HCT116 (cell line): ENCODE measurements at regions not wholly inside any gene's neighbourhood (a gene's known extent, or its start where the extent isn't known, plus 50 kb on each side); places are given as distances from the start of the nearest gene placed in this dataset.

ENCODE experiments used
- ATAC-seq: fragments of 200-7000 bp; cut with Tn5 transposase; 2 replicates; pipeline ENCODE4 v1.9.1; 2020; ENCODE audit warnings: mild to moderate bottlenecking, moderate library complexity
- BruUV-seq: library from RNA; stranded (reverse); fragments of 400-500 nt; replicated peaks from 2 replicates; lab custom pipeline; 2021; lab: Mats Ljungman, UMichigan
- CTCF ChIA-PET: fragments of 300-600 bp; sonication (Branson Sonifier 250); formaldehyde crosslinking; loops from one replicate; lab custom pipeline; 2021; ENCODE audit warnings: antibody characterized with exemption; lab: Charles Lee
- POLR2A ChIA-PET: fragments of 300-600, 350-600 bp; sonication (Branson Sonifier 250); formaldehyde crosslinking; loops from one replicate; lab custom pipeline; 2021; ENCODE audit warnings: antibody characterized with exemption; lab: Charles Lee
- RAD21 ChIA-PET, 2 experiments: fragments of 300-600 bp; sonication (Branson Sonifier 250); formaldehyde crosslinking; loops; one replicate each; lab custom pipeline; 2023; ENCODE audit warnings: low total read pairs in 2 of 2; ENCODE audit not compliant: uncharacterized antibody in 2 of 2, unreplicated experiment in 2 of 2, low non-redundant PET in 1 of 2; lab: Charles Lee
- DNase-seq: peaks from one replicate; pipeline ENCODE4 v3.0.0-alpha.2; 2010; ENCODE audit warnings: low read depth, low spot score
- H2AFZ ChIP-seq: fragments of 200-600 bp; shearing (Covaris generic), sonication (generic); 2 replicates; pipeline ENCODE4 v1.6.1; 2017; ENCODE audit warnings: low read depth, mixed run types, mixed read lengths, antibody characterized with exemption, low read length; ENCODE audit not compliant: poor library complexity, severe bottlenecking
- H3K27ac ChIP-seq: 2 replicates; pipeline ENCODE4 v1.5.1; 2012; ENCODE audit warnings: low read depth, low read length
- H3K27me3 ChIP-seq: fragments of 200-600 bp; sonication (generic); 2 replicates; pipeline ENCODE4 v1.6.1; 2016; ENCODE audit warnings: mixed run types, low read length, mixed read lengths; ENCODE audit not compliant: insufficient read depth
- H3K36me3 ChIP-seq, 2 experiments: fragments of 200-500 bp in 1 of 2; fragments of 200-600 bp in 1 of 2; sonication (Bioruptor generic) in 1 of 2; sonication (generic) in 1 of 2; 2 replicates each; pipeline versions ENCODE4 v1.5.1 to v1.6.1; 2014 to 2016; ENCODE audit warnings: low read length in 2 of 2, inconsistent platforms in 1 of 2, mixed read lengths in 1 of 2, mixed run types in 1 of 2; ENCODE audit not compliant: insufficient read depth in 2 of 2, control insufficient read depth in 1 of 2
- H3K4me1 ChIP-seq, 2 experiments: fragments of 200-600 bp in 1 of 2; sonication (generic) in 1 of 2; 2 replicates each; pipeline versions ENCODE4 v1.5.1 to v1.6.1; 2012 to 2017; ENCODE audit warnings: low read length in 2 of 2, inconsistent platforms in 1 of 2, mild to moderate bottlenecking in 1 of 2, mixed read lengths in 1 of 2, mixed run types in 1 of 2, moderate library complexity in 1 of 2; ENCODE audit not compliant: insufficient read depth in 2 of 2, control insufficient read depth in 1 of 2
- H3K4me2 ChIP-seq: fragments of 200-600 bp; sonication (generic); 2 replicates; pipeline ENCODE4 v1.6.1; 2017; ENCODE audit warnings: mixed run types, low read length, mixed read lengths
- H3K4me3 ChIP-seq, 2 experiments: fragments of 200-600 bp in 1 of 2; sonication (generic) in 1 of 2; replicated peaks in 1 of 2; 2 replicates each; pipeline ENCODE4 v1.5.1; 2011 to 2016; ENCODE audit warnings: low read length in 2 of 2, control low read depth in 1 of 2, low read depth in 1 of 2, mild to moderate bottlenecking in 1 of 2, mixed read lengths in 1 of 2, mixed run types in 1 of 2
- H3K79me2 ChIP-seq: fragments of 200-600 bp; sonication (generic); 2 replicates; pipeline ENCODE4 v1.6.1; 2017; ENCODE audit warnings: mild to moderate bottlenecking, mixed run types, low read length, moderate library complexity, mixed read lengths; ENCODE audit not compliant: insufficient read depth
- H3K9ac ChIP-seq: fragments of 200-600 bp; sonication (generic); 2 replicates; pipeline ENCODE4 v1.6.1; 2016; ENCODE audit warnings: low read length, mixed read lengths
- H3K9me2 ChIP-seq: fragments of 200-600 bp; sonication (generic), shearing (Covaris generic); 2 replicates; pipeline ENCODE4 v1.6.1; 2017; ENCODE audit warnings: mixed run types, mild to moderate bottlenecking, moderate library complexity; ENCODE audit not compliant: insufficient read depth
- H3K9me3 ChIP-seq, 2 experiments: fragments of 200-500 bp in 1 of 2; fragments of 200-600 bp in 1 of 2; sonication (Bioruptor generic) in 1 of 2; sonication (generic) in 1 of 2; 2 replicates each; pipeline ENCODE4 v1.6.1; 2014 to 2017; ENCODE audit warnings: low read length in 2 of 2, mixed read lengths in 2 of 2, inconsistent platforms in 1 of 2, low read depth in 1 of 2, mild to moderate bottlenecking in 1 of 2, mixed run types in 1 of 2, moderate library complexity in 1 of 2; ENCODE audit not compliant: control insufficient read depth in 1 of 2, insufficient read depth in 1 of 2
- H4K20me1 ChIP-seq: fragments of 200-600 bp; sonication (generic), shearing (Covaris generic); 2 replicates; pipeline ENCODE4 v1.6.1; 2017; ENCODE audit warnings: mixed run types, mild to moderate bottlenecking, moderate library complexity; ENCODE audit not compliant: insufficient read depth
- CBX3 ChIP-seq: IDR thresholded peaks from 2 replicates; pipeline ENCODE4 v1.6.1; 2012; ENCODE audit warnings: low read depth
- CEBPB ChIP-seq: IDR thresholded peaks from 2 replicates; pipeline ENCODE4 v1.6.1; 2012; ENCODE audit warnings: low read depth
- EGR1 ChIP-seq: IDR thresholded peaks from 2 replicates; pipeline ENCODE4 v1.6.1; 2012; ENCODE audit warnings: low read depth
- ELF1 ChIP-seq: IDR thresholded peaks from 2 replicates; pipeline ENCODE4 v1.6.1; 2012; ENCODE audit warnings: low read depth, borderline replicate concordance
- EZH2 ChIP-seq: fragments of 200-600 bp; sonication (generic); IDR thresholded peaks from 2 replicates; pipeline ENCODE4 v1.6.1; 2017; ENCODE audit warnings: antibody characterized with exemption, mixed run types
- FOSL1 ChIP-seq: IDR thresholded peaks from 2 replicates; pipeline ENCODE4 v1.6.1; 2012; ENCODE audit warnings: low read depth
- JUND ChIP-seq: IDR thresholded peaks from 2 replicates; pipeline ENCODE4 v1.6.1; 2012
- MAX ChIP-seq: IDR thresholded peaks from 2 replicates; pipeline ENCODE4 v1.6.1; 2012
- POLR2A ChIP-seq: IDR thresholded peaks from 2 replicates; pipeline ENCODE4 v1.7.0; 2011; ENCODE audit warnings: borderline replicate concordance; ENCODE audit not compliant: insufficient read depth, insufficient read length; ENCODE audit errors: extremely low read depth
- POLR2AphosphoS5 ChIP-seq: IDR thresholded peaks from 2 replicates; pipeline ENCODE4 v1.6.1; 2011; ENCODE audit warnings: mild to moderate bottlenecking, low read depth, low read length, moderate library complexity
- RAD21 ChIP-seq: IDR thresholded peaks from 2 replicates; pipeline ENCODE4 v1.6.1; 2012; ENCODE audit warnings: low read depth, mild to moderate bottlenecking
- REST ChIP-seq: IDR thresholded peaks from 2 replicates; pipeline ENCODE4 v1.6.1; 2012; ENCODE audit warnings: low read depth
- SIN3A ChIP-seq: IDR thresholded peaks from 2 replicates; pipeline ENCODE4 v1.6.1; 2012; ENCODE audit warnings: low read depth
- SRF ChIP-seq: IDR thresholded peaks from 2 replicates; pipeline ENCODE4 v1.6.1; 2012; ENCODE audit warnings: low read depth
- YY1 ChIP-seq: IDR thresholded peaks from 2 replicates; pipeline ENCODE4 v1.6.1; 2011; ENCODE audit warnings: low read length, low read depth, moderate library complexity, mild to moderate bottlenecking; ENCODE audit not compliant: insufficient replicate concordance; ENCODE audit errors: extremely low read depth
- ZBTB33 ChIP-seq: IDR thresholded peaks from 2 replicates; pipeline ENCODE4 v1.6.1; 2011; ENCODE audit warnings: mild to moderate bottlenecking, low read length, moderate library complexity; ENCODE audit not compliant: insufficient replicate concordance; ENCODE audit errors: extremely low read depth
- ZFX ChIP-seq: fragments of 450-650 bp; IDR thresholded peaks from 2 replicates; pipeline ENCODE4 v1.6.1; 2017
- ZNF274 ChIP-seq: fragments of 200-500 bp; sonication (Bioruptor generic); IDR thresholded peaks from 2 replicates; pipeline ENCODE4 v1.6.1; 2014; ENCODE audit warnings: mild to moderate bottlenecking, low read depth, low read length, inconsistent platforms
- intact Hi-C: fragments of 100-400 bp; cut with micrococcal nuclease; formaldehyde crosslinking; loops from 2 replicates; pipeline ENCODE4 v1.10.0; 2022
- TF ChIP-seq, protein P1 (sequence below): IDR thresholded peaks from 2 replicates; pipeline ENCODE4 v1.6.1; 2012
- TF ChIP-seq, protein P2 (sequence below), 3 experiments: fragments of 200-600 bp in 1 of 3; sonication (generic) in 1 of 3; IDR thresholded peaks in 2 of 3; conservative IDR thresholded peaks in 1 of 3; 2 replicates each; pipeline ENCODE4 v1.5.1; 2012 to 2017; ENCODE audit warnings: low read depth in 2 of 3, low read length in 2 of 3, antibody characterized with exemption in 1 of 3, borderline replicate concordance in 1 of 3, control low read depth in 1 of 3, mild to moderate bottlenecking in 1 of 3, mixed read lengths in 1 of 3, mixed run types in 1 of 3, moderate library complexity in 1 of 3; ENCODE audit not compliant: insufficient read depth in 1 of 3

- Histone ChIP-seq H3K27me3 (no peaks in the 10 kb centered on the region), H3K4me2 (no peak overlapping the region), H3K9ac (no peak overlapping the region), H2AFZ (no peak overlapping the region), H3K36me3 (no peaks in the 10 kb centered on the region), H4K20me1 (no peaks in the 10 kb centered on the region), H3K9me3 (peaks cover 15 to 26% of the 10 kb centered on the region in 2 experiments; a peak in 3 of 4 replicates), H3K27ac (no peak overlapping the region), H3K9me2 (no peaks in the 10 kb centered on the region), H3K4me1 (no peaks in the 10 kb centered on the region), H3K79me2 (no peaks in the 10 kb centered on the region), H3K4me3 (no peak overlapping the region)
- ATAC-seq (no peak), DNase-seq (no peak)
- ChIA-PET POLR2A (no interaction called here), CTCF (no interaction called here), RAD21 (no interaction called here)
- intact Hi-C loops = no loop called here
- no TSS peak for BruUV-seq
- TF ChIP-seq JUND (no peak), MAX (no peak), POLR2A (no peak), ZNF274 (no peak), ZBTB33 (no peak), ZFX (no peak), FOSL1 (no peak), REST (no peak), SIN3A (no peak), YY1 (no peak), SRF (no peak), ELF1 (no peak), EZH2 (no peak), EGR1 (no peak), CBX3 (no peak), CEBPB (no peak), RAD21 (no peak), POLR2AphosphoS5 (no peak)
- TF ChIP-seq, protein P1, sequence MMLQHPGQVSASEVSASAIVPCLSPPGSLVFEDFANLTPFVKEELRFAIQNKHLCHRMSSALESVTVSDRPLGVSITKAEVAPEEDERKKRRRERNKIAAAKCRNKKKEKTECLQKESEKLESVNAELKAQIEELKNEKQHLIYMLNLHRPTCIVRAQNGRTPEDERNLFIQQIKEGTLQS = no peak
- TF ChIP-seq, protein P2, sequence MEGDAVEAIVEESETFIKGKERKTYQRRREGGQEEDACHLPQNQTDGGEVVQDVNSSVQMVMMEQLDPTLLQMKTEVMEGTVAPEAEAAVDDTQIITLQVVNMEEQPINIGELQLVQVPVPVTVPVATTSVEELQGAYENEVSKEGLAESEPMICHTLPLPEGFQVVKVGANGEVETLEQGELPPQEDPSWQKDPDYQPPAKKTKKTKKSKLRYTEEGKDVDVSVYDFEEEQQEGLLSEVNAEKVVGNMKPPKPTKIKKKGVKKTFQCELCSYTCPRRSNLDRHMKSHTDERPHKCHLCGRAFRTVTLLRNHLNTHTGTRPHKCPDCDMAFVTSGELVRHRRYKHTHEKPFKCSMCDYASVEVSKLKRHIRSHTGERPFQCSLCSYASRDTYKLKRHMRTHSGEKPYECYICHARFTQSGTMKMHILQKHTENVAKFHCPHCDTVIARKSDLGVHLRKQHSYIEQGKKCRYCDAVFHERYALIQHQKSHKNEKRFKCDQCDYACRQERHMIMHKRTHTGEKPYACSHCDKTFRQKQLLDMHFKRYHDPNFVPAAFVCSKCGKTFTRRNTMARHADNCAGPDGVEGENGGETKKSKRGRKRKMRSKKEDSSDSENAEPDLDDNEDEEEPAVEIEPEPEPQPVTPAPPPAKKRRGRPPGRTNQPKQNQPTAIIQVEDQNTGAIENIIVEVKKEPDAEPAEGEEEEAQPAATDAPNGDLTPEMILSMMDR (IDR thresholded peaks at IDR 0.05 in 2 of 3, conservative IDR thresholded peaks at IDR 0.05 in 1 of 3; ENCODE audit: borderline replicate concordance in 1 of 3, insufficient read depth in 1 of 3, low read depth in 2 of 3, low read length in 2 of 3) = no peak
Measured at GRCh38 chr14:86166541-86166940, 636.6 kb downstream of the FLRT2 start.
